ENCODE measurements at regions not wholly inside any gene's neighbourhood (a gene's known extent, or its start where the extent isn't known, plus 50 kb on each side); places are given as distances from the start of the nearest gene placed in this dataset.

DNA sequence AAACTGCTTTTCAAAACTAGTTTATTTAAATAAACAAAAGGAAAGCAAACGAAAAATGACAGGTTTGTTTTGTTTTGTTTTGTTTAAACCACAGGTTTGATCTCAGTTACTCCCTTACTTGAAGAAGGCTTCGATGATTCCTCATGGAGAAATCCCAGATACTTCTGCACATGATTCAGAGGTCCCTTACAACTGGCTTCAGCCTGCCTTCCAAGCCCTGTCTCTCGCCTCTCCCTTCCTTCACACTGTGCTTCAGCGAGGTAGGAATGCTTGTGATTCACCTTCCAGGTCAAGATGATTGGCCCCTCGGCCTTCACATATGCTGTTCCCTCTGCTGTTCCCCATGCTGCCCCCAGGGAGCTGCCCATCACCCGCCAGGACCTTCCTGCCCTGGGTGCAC lies 104.1 kb upstream of the ITGA6 start (continued):
- TF ChIP-seq, protein P1, sequence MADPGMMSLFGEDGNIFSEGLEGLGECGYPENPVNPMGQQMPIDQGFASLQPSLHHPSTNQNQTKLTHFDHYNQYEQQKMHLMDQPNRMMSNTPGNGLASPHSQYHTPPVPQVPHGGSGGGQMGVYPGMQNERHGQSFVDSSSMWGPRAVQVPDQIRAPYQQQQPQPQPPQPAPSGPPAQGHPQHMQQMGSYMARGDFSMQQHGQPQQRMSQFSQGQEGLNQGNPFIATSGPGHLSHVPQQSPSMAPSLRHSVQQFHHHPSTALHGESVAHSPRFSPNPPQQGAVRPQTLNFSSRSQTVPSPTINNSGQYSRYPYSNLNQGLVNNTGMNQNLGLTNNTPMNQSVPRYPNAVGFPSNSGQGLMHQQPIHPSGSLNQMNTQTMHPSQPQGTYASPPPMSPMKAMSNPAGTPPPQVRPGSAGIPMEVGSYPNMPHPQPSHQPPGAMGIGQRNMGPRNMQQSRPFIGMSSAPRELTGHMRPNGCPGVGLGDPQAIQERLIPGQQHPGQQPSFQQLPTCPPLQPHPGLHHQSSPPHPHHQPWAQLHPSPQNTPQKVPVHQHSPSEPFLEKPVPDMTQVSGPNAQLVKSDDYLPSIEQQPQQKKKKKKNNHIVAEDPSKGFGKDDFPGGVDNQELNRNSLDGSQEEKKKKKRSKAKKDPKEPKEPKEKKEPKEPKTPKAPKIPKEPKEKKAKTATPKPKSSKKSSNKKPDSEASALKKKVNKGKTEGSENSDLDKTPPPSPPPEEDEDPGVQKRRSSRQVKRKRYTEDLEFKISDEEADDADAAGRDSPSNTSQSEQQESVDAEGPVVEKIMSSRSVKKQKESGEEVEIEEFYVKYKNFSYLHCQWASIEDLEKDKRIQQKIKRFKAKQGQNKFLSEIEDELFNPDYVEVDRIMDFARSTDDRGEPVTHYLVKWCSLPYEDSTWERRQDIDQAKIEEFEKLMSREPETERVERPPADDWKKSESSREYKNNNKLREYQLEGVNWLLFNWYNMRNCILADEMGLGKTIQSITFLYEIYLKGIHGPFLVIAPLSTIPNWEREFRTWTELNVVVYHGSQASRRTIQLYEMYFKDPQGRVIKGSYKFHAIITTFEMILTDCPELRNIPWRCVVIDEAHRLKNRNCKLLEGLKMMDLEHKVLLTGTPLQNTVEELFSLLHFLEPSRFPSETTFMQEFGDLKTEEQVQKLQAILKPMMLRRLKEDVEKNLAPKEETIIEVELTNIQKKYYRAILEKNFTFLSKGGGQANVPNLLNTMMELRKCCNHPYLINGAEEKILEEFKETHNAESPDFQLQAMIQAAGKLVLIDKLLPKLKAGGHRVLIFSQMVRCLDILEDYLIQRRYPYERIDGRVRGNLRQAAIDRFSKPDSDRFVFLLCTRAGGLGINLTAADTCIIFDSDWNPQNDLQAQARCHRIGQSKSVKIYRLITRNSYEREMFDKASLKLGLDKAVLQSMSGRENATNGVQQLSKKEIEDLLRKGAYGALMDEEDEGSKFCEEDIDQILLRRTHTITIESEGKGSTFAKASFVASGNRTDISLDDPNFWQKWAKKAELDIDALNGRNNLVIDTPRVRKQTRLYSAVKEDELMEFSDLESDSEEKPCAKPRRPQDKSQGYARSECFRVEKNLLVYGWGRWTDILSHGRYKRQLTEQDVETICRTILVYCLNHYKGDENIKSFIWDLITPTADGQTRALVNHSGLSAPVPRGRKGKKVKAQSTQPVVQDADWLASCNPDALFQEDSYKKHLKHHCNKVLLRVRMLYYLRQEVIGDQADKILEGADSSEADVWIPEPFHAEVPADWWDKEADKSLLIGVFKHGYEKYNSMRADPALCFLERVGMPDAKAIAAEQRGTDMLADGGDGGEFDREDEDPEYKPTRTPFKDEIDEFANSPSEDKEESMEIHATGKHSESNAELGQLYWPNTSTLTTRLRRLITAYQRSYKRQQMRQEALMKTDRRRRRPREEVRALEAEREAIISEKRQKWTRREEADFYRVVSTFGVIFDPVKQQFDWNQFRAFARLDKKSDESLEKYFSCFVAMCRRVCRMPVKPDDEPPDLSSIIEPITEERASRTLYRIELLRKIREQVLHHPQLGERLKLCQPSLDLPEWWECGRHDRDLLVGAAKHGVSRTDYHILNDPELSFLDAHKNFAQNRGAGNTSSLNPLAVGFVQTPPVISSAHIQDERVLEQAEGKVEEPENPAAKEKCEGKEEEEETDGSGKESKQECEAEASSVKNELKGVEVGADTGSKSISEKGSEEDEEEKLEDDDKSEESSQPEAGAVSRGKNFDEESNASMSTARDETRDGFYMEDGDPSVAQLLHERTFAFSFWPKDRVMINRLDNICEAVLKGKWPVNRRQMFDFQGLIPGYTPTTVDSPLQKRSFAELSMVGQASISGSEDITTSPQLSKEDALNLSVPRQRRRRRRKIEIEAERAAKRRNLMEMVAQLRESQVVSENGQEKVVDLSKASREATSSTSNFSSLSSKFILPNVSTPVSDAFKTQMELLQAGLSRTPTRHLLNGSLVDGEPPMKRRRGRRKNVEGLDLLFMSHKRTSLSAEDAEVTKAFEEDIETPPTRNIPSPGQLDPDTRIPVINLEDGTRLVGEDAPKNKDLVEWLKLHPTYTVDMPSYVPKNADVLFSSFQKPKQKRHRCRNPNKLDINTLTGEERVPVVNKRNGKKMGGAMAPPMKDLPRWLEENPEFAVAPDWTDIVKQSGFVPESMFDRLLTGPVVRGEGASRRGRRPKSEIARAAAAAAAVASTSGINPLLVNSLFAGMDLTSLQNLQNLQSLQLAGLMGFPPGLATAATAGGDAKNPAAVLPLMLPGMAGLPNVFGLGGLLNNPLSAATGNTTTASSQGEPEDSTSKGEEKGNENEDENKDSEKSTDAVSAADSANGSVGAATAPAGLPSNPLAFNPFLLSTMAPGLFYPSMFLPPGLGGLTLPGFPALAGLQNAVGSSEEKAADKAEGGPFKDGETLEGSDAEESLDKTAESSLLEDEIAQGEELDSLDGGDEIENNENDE (IDR thresholded peaks at IDR 0.05; ENCODE audit: insufficient replicate concordance, low read length): no peak
- TF ChIP-seq, protein P2, sequence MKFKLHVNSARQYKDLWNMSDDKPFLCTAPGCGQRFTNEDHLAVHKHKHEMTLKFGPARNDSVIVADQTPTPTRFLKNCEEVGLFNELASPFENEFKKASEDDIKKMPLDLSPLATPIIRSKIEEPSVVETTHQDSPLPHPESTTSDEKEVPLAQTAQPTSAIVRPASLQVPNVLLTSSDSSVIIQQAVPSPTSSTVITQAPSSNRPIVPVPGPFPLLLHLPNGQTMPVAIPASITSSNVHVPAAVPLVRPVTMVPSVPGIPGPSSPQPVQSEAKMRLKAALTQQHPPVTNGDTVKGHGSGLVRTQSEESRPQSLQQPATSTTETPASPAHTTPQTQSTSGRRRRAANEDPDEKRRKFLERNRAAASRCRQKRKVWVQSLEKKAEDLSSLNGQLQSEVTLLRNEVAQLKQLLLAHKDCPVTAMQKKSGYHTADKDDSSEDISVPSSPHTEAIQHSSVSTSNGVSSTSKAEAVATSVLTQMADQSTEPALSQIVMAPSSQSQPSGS (IDR thresholded peaks at IDR 0.05; ENCODE audit: low read length): no peak
- TF ChIP-seq, protein P3, sequence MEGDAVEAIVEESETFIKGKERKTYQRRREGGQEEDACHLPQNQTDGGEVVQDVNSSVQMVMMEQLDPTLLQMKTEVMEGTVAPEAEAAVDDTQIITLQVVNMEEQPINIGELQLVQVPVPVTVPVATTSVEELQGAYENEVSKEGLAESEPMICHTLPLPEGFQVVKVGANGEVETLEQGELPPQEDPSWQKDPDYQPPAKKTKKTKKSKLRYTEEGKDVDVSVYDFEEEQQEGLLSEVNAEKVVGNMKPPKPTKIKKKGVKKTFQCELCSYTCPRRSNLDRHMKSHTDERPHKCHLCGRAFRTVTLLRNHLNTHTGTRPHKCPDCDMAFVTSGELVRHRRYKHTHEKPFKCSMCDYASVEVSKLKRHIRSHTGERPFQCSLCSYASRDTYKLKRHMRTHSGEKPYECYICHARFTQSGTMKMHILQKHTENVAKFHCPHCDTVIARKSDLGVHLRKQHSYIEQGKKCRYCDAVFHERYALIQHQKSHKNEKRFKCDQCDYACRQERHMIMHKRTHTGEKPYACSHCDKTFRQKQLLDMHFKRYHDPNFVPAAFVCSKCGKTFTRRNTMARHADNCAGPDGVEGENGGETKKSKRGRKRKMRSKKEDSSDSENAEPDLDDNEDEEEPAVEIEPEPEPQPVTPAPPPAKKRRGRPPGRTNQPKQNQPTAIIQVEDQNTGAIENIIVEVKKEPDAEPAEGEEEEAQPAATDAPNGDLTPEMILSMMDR (IDR thresholded peaks at IDR 0.05; ENCODE audit: control extremely low read depth in 1 of 3, insufficient read depth in 1 of 3, low read depth in 1 of 3, low read length in 3 of 3): no peak
- no peak for TF ChIP-seq EP300 (IDR thresholded peaks at IDR 0.05; ENCODE audit: borderline replicate concordance in 1 of 2, low read depth in 2 of 2, low read length in 2 of 2)
- TF ChIP-seq CBX5 (IDR thresholded peaks at IDR 0.05; ENCODE audit: low read depth, low read length): no peak
- TF ChIP-seq SIN3A (conservative IDR thresholded peaks at IDR 0.05 in 1 of 2, IDR thresholded peaks at IDR 0.05 in 1 of 2; ENCODE audit: low read depth in 1 of 2, low read length in 2 of 2): no peak
- TF ChIP-seq BCL11A (IDR thresholded peaks at IDR 0.05; ENCODE audit: low read depth in 2 of 2, low read length in 2 of 2): no peak
